Uterus (tissue), 3 donors: ENCODE measurements at regions not wholly inside any gene's neighbourhood (a gene's known extent, or its start where the extent isn't known, plus 50 kb on each side); places are given as distances from the start of the nearest gene placed in this dataset.

Source experiments
- DNase-seq, 2 donors: peaks; one replicate each; pipeline ENCODE4 v3.0.0-alpha.2; 2019 to 2020
- H3K27ac ChIP-seq, 2 donors: fragments of 200-600 bp; sonication (generic); 1 replicate in 1 of 2; 2 replicates in 1 of 2; pipeline ENCODE4 v1.5.1; 2016 to 2018
- H3K27me3 ChIP-seq, 2 donors: fragments of 200-600 bp; sonication (generic); one replicate each; pipeline ENCODE4 v1.5.1; 2018 to 2019; ENCODE audit warnings: control low read depth in 1 of 2
- H3K36me3 ChIP-seq, 2 donors: fragments of 200-600 bp; sonication (generic); one replicate each; pipeline ENCODE4 v1.5.1; 2019; ENCODE audit warnings: control low read depth in 1 of 2
- H3K4me1 ChIP-seq, 2 donors: fragments of 200-600 bp; sonication (generic); one replicate each; pipeline ENCODE4 v1.5.1; 2018 to 2019; ENCODE audit warnings: control low read depth in 1 of 2
- H3K4me3 ChIP-seq, 2 donors: fragments of 200-600 bp; sonication (generic); 1 replicate in 1 of 2; 2 replicates in 1 of 2; pipeline ENCODE4 v1.5.1; 2018 to 2019; ENCODE audit warnings: mild to moderate bottlenecking in 1 of 2
- H3K9me3 ChIP-seq, 2 donors: fragments of 200-600 bp; sonication (generic); one replicate each; pipeline ENCODE4 v1.5.1; 2019; ENCODE audit warnings: control low read depth in 1 of 2
- CTCF ChIP-seq, 4 experiments: fragments of 200-600 bp in 2 of 4; fragments of 450-650 bp in 2 of 4; sonication (generic) in 2 of 4; IDR thresholded peaks; one replicate each; pipeline ENCODE4 v1.5.1; 2016 to 2019; ENCODE audit warnings: antibody characterized with exemption in 4 of 4, mild to moderate bottlenecking in 2 of 4, moderate library complexity in 1 of 4
- POLR2A ChIP-seq, 2 donors: fragments of 450-650 bp; IDR thresholded peaks; one replicate each; pipeline ENCODE4 v1.6.1; 2016; ENCODE audit warnings: antibody characterized with exemption in 2 of 2, mild to moderate bottlenecking in 1 of 2, moderate library complexity in 1 of 2
- intact Hi-C: fragments of 100-400 bp; cut with DNase I; formaldehyde crosslinking; loops from one replicate; pipeline ENCODE4 v1.15.1; 2023; ENCODE audit warnings: low total_unique reads
- donor health status: DM: yes; HTN: yes; CAD: no.

GRCh38 chr1:38624336-38625039, 235.1 kb downstream of the RRAGC start:
- no peak overlapping the region for H3K27ac ChIP-seq
- no peaks in the 10 kb centered on the region for H3K27me3 ChIP-seq
- intact Hi-C loops = no loop called here
- no peak for DNase-seq
- H3K9me3 ChIP-seq = no peaks in the 10 kb centered on the region
- no peak overlapping the region for H3K4me3 ChIP-seq
- TF ChIP-seq CTCF (IDR thresholded peaks at IDR 0.05) (no peak), POLR2A (IDR thresholded peaks at IDR 0.05) (no peak)
- no peaks in the 10 kb centered on the region for H3K4me1 ChIP-seq
- no peaks in the 10 kb centered on the region for H3K36me3 ChIP-seq

GRCh38 chr1:38623529-38623928, 236.0 kb downstream of the RRAGC start:
- Histone ChIP-seq H3K27ac (no peak overlapping the region), H3K36me3 (no peaks in the 10 kb centered on the region), H3K4me3 (no peak overlapping the region), H3K27me3 (no peaks in the 10 kb centered on the region), H3K9me3 (no peaks in the 10 kb centered on the region), H3K4me1 (no peaks in the 10 kb centered on the region)
- intact Hi-C loops = no loop called here
- TF ChIP-seq POLR2A (IDR thresholded peaks at IDR 0.05) (no peak), CTCF (IDR thresholded peaks at IDR 0.05) (no peak)
- DNase-seq = no peak

GRCh38 chr1:38622197-38622596, 237.4 kb downstream of the RRAGC start:
- Histone ChIP-seq H3K4me3 (no peak overlapping the region), H3K36me3 (no peaks in the 10 kb centered on the region), H3K27me3 (no peaks in the 10 kb centered on the region), H3K9me3 (no peaks in the 10 kb centered on the region), H3K27ac (no peak overlapping the region), H3K4me1 (no peaks in the 10 kb centered on the region)
- intact Hi-C loops = no loop called here
- no peak for DNase-seq
- TF ChIP-seq CTCF (IDR thresholded peaks at IDR 0.05) (no peak), POLR2A (IDR thresholded peaks at IDR 0.05) (no peak)

GRCh38 chr1:38616846-38617245, 242.7 kb downstream of the RRAGC start:
- no peaks in the 10 kb centered on the region for H3K9me3 ChIP-seq
- no peak overlapping the region for H3K4me3 ChIP-seq
- DNase-seq = no peak
- no peaks in the 10 kb centered on the region for H3K27me3 ChIP-seq
- intact Hi-C loops = no loop called here
- TF ChIP-seq POLR2A (IDR thresholded peaks at IDR 0.05) (no peak), CTCF (IDR thresholded peaks at IDR 0.05) (no peak)
- no peaks in the 10 kb centered on the region for H3K36me3 ChIP-seq
- no peak overlapping the region for H3K27ac ChIP-seq
- no peaks in the 10 kb centered on the region for H3K4me1 ChIP-seq

GRCh38 chr1:38615680-38616079, 243.9 kb downstream of the RRAGC start:
- intact Hi-C loops = no loop called here

More at GRCh38 chr1:38615680-38616079, 243.9 kb downstream of the RRAGC start:
- Histone ChIP-seq H3K4me1 (no peaks in the 10 kb centered on the region), H3K27ac (no peak overlapping the region), H3K36me3 (no peaks in the 10 kb centered on the region), H3K27me3 (no peaks in the 10 kb centered on the region), H3K9me3 (no peaks in the 10 kb centered on the region), H3K4me3 (no peak overlapping the region)
- TF ChIP-seq POLR2A (IDR thresholded peaks at IDR 0.05) = no peak
- TF ChIP-seq CTCF (IDR thresholded peaks at IDR 0.05) = no peak
- no peak for DNase-seq
